Lower leg skin (tissue), 3 donors: ENCODE measurements at regions not wholly inside any gene's neighbourhood (a gene's known extent, or its start where the extent isn't known, plus 50 kb on each side); places are given as distances from the start of the nearest gene placed in this dataset.

Experiments used
- POLR2A ChIP-seq, 2 donors: fragments of 450-650 bp; IDR thresholded peaks; one replicate each; pipeline ENCODE4 v1.6.1; 2016 to 2017; ENCODE audit warnings: antibody characterized with exemption in 2 of 2, mild to moderate bottlenecking in 1 of 2, moderate library complexity in 1 of 2
- TF ChIP-seq, protein P1 (sequence below), 3 donors: fragments of 450-650 bp; IDR thresholded peaks; one replicate each; pipeline ENCODE4 v1.5.1; 2016; ENCODE audit warnings: antibody characterized with exemption in 3 of 3, mild to moderate bottlenecking in 3 of 3, moderate library complexity in 2 of 3

DNA sequence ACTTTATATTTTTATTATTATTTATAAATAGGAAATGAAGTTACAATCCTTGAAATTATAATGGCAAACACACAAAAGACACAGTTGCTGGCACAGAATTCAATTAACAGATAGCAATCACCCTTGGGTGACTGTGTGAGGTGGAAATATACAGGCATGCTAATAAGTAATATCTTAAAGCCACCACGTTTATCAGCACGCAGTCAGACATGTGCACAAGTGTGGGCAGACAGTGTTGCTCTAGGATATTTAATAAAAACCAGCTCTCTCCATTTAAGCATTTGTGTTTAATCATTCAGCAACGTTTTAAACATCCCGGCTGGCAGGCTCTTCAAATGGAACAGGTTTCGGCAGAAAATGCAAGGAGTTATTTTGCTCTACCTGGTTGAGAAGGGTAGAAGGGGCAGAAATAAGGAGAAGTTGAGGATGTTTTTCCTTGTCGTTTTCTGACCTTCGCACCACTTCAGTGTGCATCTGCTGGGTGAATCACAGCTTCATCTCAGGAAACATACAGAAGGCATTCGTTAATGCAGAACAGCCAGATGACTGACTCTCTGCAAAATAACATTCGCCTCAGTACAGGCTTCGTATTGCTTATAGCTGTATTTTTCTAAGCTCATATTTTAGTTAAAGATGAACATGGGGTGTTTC lies 585.1 kb downstream of the QKI start:
- TF ChIP-seq, protein P1, sequence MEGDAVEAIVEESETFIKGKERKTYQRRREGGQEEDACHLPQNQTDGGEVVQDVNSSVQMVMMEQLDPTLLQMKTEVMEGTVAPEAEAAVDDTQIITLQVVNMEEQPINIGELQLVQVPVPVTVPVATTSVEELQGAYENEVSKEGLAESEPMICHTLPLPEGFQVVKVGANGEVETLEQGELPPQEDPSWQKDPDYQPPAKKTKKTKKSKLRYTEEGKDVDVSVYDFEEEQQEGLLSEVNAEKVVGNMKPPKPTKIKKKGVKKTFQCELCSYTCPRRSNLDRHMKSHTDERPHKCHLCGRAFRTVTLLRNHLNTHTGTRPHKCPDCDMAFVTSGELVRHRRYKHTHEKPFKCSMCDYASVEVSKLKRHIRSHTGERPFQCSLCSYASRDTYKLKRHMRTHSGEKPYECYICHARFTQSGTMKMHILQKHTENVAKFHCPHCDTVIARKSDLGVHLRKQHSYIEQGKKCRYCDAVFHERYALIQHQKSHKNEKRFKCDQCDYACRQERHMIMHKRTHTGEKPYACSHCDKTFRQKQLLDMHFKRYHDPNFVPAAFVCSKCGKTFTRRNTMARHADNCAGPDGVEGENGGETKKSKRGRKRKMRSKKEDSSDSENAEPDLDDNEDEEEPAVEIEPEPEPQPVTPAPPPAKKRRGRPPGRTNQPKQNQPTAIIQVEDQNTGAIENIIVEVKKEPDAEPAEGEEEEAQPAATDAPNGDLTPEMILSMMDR (IDR thresholded peaks at IDR 0.05) = no peak
- TF ChIP-seq POLR2A (IDR thresholded peaks at IDR 0.05) = no peak
